ENCODE measurements at regions not wholly inside any gene's neighbourhood (a gene's known extent, or its start where the extent isn't known, plus 50 kb on each side); places are given as distances from the start of the nearest gene placed in this dataset.

DNA sequence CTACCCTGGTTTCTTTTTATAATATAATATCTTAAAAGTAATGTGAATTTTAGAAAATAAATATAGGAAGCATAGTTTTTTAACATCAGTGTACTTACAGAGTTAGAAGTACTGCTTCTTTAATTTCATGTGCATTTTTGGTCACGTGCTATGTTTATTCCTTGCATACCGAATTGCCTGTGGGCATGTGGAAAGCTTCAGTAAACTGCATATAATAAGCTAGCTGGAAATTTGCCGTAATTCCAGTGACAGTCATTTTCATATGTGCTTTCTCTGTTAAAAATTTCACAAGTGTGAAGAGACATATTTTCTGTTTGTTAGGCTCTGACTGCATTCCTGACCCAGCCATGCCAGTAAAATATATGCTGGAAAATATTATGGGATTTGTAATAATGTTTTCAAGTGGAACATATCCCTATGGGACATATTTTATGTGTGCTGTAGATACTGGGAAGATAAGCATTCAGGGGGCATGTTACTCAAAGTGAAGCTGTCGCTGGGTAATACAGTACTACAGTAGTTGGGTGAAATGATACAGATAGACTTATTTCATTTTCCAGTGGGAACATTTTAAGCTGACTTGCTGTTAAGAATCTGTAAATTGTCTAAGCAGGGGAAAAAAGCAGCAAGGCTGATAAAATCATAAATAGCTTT is 616.7 kb downstream of the FRK start:
- H3K4me1 ChIP-seq (ENCODE audit: insufficient read depth, low read length), result no peaks in the 10 kb centered on the region
- H3K27ac ChIP-seq (ENCODE audit: low read depth, low read length), result no peak overlapping the region
- no peak overlapping the region for H3K4me2 ChIP-seq (ENCODE audit: low read length)
- H3K36me3 ChIP-seq (ENCODE audit: insufficient read depth, low read length), result no peaks in the 10 kb centered on the region
- H3K79me2 ChIP-seq (ENCODE audit: insufficient read depth, low read length), result no peaks in the 10 kb centered on the region
- H3K4me1 Mint-ChIP-seq (ENCODE audit: low read depth, unreplicated experiment), result no peaks in the 10 kb centered on the region
- H2AFZ ChIP-seq (ENCODE audit: low read depth, low read length), result no peak overlapping the region
- no peaks in the 10 kb centered on the region for H4K20me1 ChIP-seq (ENCODE audit: insufficient read depth, low read length)
- H3K27me3 ChIP-seq (ENCODE audit: insufficient read depth, low read length), result no peaks in the 10 kb centered on the region
- DNase-seq (ENCODE audit: low read depth) (no peak), FAIRE-seq (no peak)
- H3K9ac ChIP-seq (ENCODE audit: low read length), result no peak overlapping the region
- H3K4me3 Mint-ChIP-seq (ENCODE audit: unreplicated experiment), result no peak overlapping the region
- H3K4me3 ChIP-seq (ENCODE audit: insufficient read depth, low read depth, low read length), result no peak overlapping the region
- H3K27ac Mint-ChIP-seq (ENCODE audit: unreplicated experiment), result no peak overlapping the region
- TF ChIP-seq CTCF (IDR thresholded peaks at IDR 0.05; ENCODE audit: insufficient read depth, low read depth, low read length) (no peak), EZH2 (IDR thresholded peaks at IDR 0.05; ENCODE audit: insufficient read depth, low read length) (no peak)
- no peaks in the 10 kb centered on the region for H3K9me3 ChIP-seq (ENCODE audit: insufficient read depth, low read depth, low read length)
- H3K9me3 Mint-ChIP-seq (ENCODE audit: unreplicated experiment), result no peaks in the 10 kb centered on the region
- H3K27me3 Mint-ChIP-seq (ENCODE audit: low read depth, unreplicated experiment), result no peaks in the 10 kb centered on the region
- H3K36me3 Mint-ChIP-seq (ENCODE audit: low read depth, unreplicated experiment), result no peaks in the 10 kb centered on the region

GRCh38 chr6:115442323-115442722 is 618.4 kb downstream of the FRK start:
- FAIRE-seq (no peak), DNase-seq (ENCODE audit: low read depth) (no peak)
- no peaks in the 10 kb centered on the region for H3K79me2 ChIP-seq (ENCODE audit: insufficient read depth, low read length)
- H3K9ac ChIP-seq (ENCODE audit: low read length), result no peak overlapping the region
- no peaks in the 10 kb centered on the region for H3K27me3 ChIP-seq (ENCODE audit: insufficient read depth, low read length)
- H3K4me3 ChIP-seq (ENCODE audit: insufficient read depth, low read depth, low read length), result no peak overlapping the region
- no peaks in the 10 kb centered on the region for H3K36me3 ChIP-seq (ENCODE audit: insufficient read depth, low read length)
- H4K20me1 ChIP-seq (ENCODE audit: insufficient read depth, low read length), result no peaks in the 10 kb centered on the region
- Mint-ChIP-seq H3K36me3 (ENCODE audit: low read depth, unreplicated experiment) (no peaks in the 10 kb centered on the region), H3K27me3 (ENCODE audit: low read depth, unreplicated experiment) (no peaks in the 10 kb centered on the region), H3K27ac (ENCODE audit: unreplicated experiment) (no peak overlapping the region), H3K4me3 (ENCODE audit: unreplicated experiment) (no peak overlapping the region), H3K9me3 (ENCODE audit: unreplicated experiment) (no peaks in the 10 kb centered on the region), H3K4me1 (ENCODE audit: low read depth, unreplicated experiment) (no peaks in the 10 kb centered on the region)
- H3K9me3 ChIP-seq (ENCODE audit: insufficient read depth, low read depth, low read length), result no peaks in the 10 kb centered on the region
- H3K4me1 ChIP-seq (ENCODE audit: insufficient read depth, low read length), result no peaks in the 10 kb centered on the region
- H3K4me2 ChIP-seq (ENCODE audit: low read length), result no peak overlapping the region
- H2AFZ ChIP-seq (ENCODE audit: low read depth, low read length), result no peak overlapping the region
- TF ChIP-seq CTCF (IDR thresholded peaks at IDR 0.05; ENCODE audit: insufficient read depth, low read depth, low read length), result no peak
- H3K27ac ChIP-seq (ENCODE audit: low read depth, low read length), result no peak overlapping the region

GRCh38 chr6:115441651-115442050 is 619.0 kb downstream of the FRK start:
- Histone ChIP-seq H3K27ac (ENCODE audit: low read depth, low read length) (no peak overlapping the region), H3K4me3 (ENCODE audit: insufficient read depth, low read depth, low read length) (no peak overlapping the region), H3K4me1 (ENCODE audit: insufficient read depth, low read length) (no peaks in the 10 kb centered on the region), H3K4me2 (ENCODE audit: low read length) (no peak overlapping the region), H3K79me2 (ENCODE audit: insufficient read depth, low read length) (no peaks in the 10 kb centered on the region), H3K36me3 (ENCODE audit: insufficient read depth, low read length) (no peaks in the 10 kb centered on the region), H4K20me1 (ENCODE audit: insufficient read depth, low read length) (no peaks in the 10 kb centered on the region), H2AFZ (ENCODE audit: low read depth, low read length) (no peak overlapping the region), H3K27me3 (ENCODE audit: insufficient read depth, low read length) (no peaks in the 10 kb centered on the region), H3K9ac (ENCODE audit: low read length) (no peak overlapping the region), H3K9me3 (ENCODE audit: insufficient read depth, low read depth, low read length) (no peaks in the 10 kb centered on the region)
- no peak overlapping the region for H3K27ac Mint-ChIP-seq (ENCODE audit: unreplicated experiment)
- no peak for DNase-seq (ENCODE audit: low read depth)
- H3K27me3 Mint-ChIP-seq (ENCODE audit: low read depth, unreplicated experiment), result no peaks in the 10 kb centered on the region
- no peaks in the 10 kb centered on the region for H3K9me3 Mint-ChIP-seq (ENCODE audit: unreplicated experiment)
- FAIRE-seq, result no peak
- no peaks in the 10 kb centered on the region for H3K4me1 Mint-ChIP-seq (ENCODE audit: low read depth, unreplicated experiment)
- TF ChIP-seq CTCF (IDR thresholded peaks at IDR 0.05; ENCODE audit: insufficient read depth, low read depth, low read length), result no peak
- TF ChIP-seq EZH2 (IDR thresholded peaks at IDR 0.05; ENCODE audit: insufficient read depth, low read length), result no peak
- H3K36me3 Mint-ChIP-seq (ENCODE audit: low read depth, unreplicated experiment), result no peaks in the 10 kb centered on the region
- H3K4me3 Mint-ChIP-seq (ENCODE audit: unreplicated experiment), result no peak overlapping the region

All from astrocyte (in vitro differentiated cells and primary cell).